ENCODE measurements at regions not wholly inside any gene's neighbourhood (a gene's known extent, or its start where the extent isn't known, plus 50 kb on each side); places are given as distances from the start of the nearest gene placed in this dataset.

- H3K4me1 ChIP-seq: peaks cover 10% of the 10 kb centered on the region
- no peaks in the 10 kb centered on the region for H3K36me3 ChIP-seq
- no peaks in the 10 kb centered on the region for H3K9me3 ChIP-seq
- intact Hi-C loops (cut with DNase I): no loop called here
- TF ChIP-seq POLR2A (IDR thresholded peaks at IDR 0.05) (no peak), CTCF (IDR thresholded peaks at IDR 0.05) (no peak), POLR2AphosphoS5 (IDR thresholded peaks at IDR 0.05; ENCODE audit: insufficient read depth in 1 of 2, low read depth in 1 of 2) (no peak)
- DNase-seq (ENCODE audit: extremely low spot score in 2 of 2): no peak
- H3K27ac ChIP-seq: no peak overlapping the region
- H3K4me3 ChIP-seq: no peak overlapping the region
- H3K27me3 ChIP-seq: no peaks in the 10 kb centered on the region
Measured at GRCh38 chr10:94107191-94107590, 113.5 kb downstream of the PLCE1 start.

GRCh38 chr10:94108200-94108599, 114.5 kb downstream of the PLCE1 start:
- Histone ChIP-seq H3K4me3 (no peak overlapping the region), H3K27me3 (no peaks in the 10 kb centered on the region), H3K36me3 (no peaks in the 10 kb centered on the region), H3K9me3 (no peaks in the 10 kb centered on the region), H3K4me1 (peaks cover 10% of the 10 kb centered on the region), H3K27ac (no peak overlapping the region)
- intact Hi-C loops (cut with DNase I): no loop called here
- DNase-seq (ENCODE audit: extremely low spot score in 2 of 2): no peak
- TF ChIP-seq POLR2A (IDR thresholded peaks at IDR 0.05) (no peak), CTCF (IDR thresholded peaks at IDR 0.05) (no peak), POLR2AphosphoS5 (IDR thresholded peaks at IDR 0.05; ENCODE audit: insufficient read depth in 1 of 2, low read depth in 1 of 2) (no peak)

- intact Hi-C loops (cut with DNase I): no loop called here
- Histone ChIP-seq H3K4me1 (no peaks in the 10 kb centered on the region), H3K27ac (no peak overlapping the region), H3K36me3 (no peaks in the 10 kb centered on the region), H3K4me3 (no peak overlapping the region), H3K9me3 (no peaks in the 10 kb centered on the region), H3K27me3 (no peaks in the 10 kb centered on the region)
- TF ChIP-seq POLR2AphosphoS5 (IDR thresholded peaks at IDR 0.05; ENCODE audit: insufficient read depth in 1 of 2, low read depth in 1 of 2): no peak
- no peak for TF ChIP-seq CTCF (IDR thresholded peaks at IDR 0.05)
- TF ChIP-seq POLR2A (IDR thresholded peaks at IDR 0.05): no peak
- DNase-seq (ENCODE audit: extremely low spot score in 2 of 2): no peak
Measured at GRCh38 chr10:94111367-94111766, 117.6 kb downstream of the PLCE1 start.

DNA sequence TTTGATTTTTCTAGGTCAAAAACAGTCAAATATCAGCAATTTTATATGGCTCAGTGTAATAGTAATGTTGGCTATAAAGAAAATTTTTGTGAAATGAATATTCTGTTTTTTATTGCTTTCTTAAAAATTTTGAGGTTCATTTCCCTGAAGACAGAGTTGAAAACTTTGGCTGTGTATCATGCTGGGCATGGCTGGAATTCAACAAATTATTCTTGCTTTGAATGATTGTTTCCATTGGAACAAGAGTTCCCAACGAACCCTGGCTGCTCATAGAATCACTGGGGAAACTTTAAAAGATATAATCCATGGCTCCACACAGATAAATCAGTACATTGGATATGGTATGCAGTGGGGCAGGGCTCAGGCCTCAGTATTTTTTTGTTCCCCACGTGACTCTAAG, 118.6 kb downstream of the PLCE1 start:
- no peak for DNase-seq (ENCODE audit: extremely low spot score in 2 of 2)
- TF ChIP-seq POLR2A (IDR thresholded peaks at IDR 0.05) (no peak), POLR2AphosphoS5 (IDR thresholded peaks at IDR 0.05; ENCODE audit: insufficient read depth in 1 of 2, low read depth in 1 of 2) (no peak), CTCF (IDR thresholded peaks at IDR 0.05) (no peak)
- Histone ChIP-seq H3K4me3 (no peak overlapping the region), H3K36me3 (no peaks in the 10 kb centered on the region), H3K4me1 (no peaks in the 10 kb centered on the region), H3K27ac (no peak overlapping the region), H3K9me3 (no peaks in the 10 kb centered on the region), H3K27me3 (no peaks in the 10 kb centered on the region)
- intact Hi-C loops (cut with DNase I): no loop called here

DNA sequence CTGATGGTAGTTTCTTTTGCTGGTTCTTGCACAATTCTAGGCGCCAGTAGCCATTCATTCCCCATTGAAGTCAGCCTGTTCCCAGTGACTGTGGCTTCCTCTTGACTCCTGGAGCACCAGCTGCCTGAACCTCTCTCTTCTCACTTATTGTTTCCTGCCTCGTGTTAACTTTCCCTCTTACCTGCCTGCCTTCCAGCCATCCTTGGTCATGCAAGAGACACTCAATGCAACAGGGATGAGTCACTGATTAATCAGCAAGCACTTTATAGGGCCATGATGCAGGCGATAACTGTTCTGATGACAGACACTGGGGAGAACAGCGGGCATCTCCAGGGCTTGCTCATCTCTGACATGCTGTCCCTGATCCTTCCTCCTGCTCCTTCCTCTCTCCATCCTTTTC, 122.0 kb downstream of the PLCE1 start:
- H3K36me3 ChIP-seq: no peaks in the 10 kb centered on the region
- no peak overlapping the region for H3K27ac ChIP-seq
- H3K9me3 ChIP-seq: no peaks in the 10 kb centered on the region
- H3K4me1 ChIP-seq: no peaks in the 10 kb centered on the region
- no peak for DNase-seq (ENCODE audit: extremely low spot score in 2 of 2)
- no peak for TF ChIP-seq CTCF (IDR thresholded peaks at IDR 0.05)
- TF ChIP-seq POLR2AphosphoS5 (IDR thresholded peaks at IDR 0.05; ENCODE audit: insufficient read depth in 1 of 2, low read depth in 1 of 2): no peak
- TF ChIP-seq POLR2A (IDR thresholded peaks at IDR 0.05): no peak
- no peak overlapping the region for H3K4me3 ChIP-seq
- intact Hi-C loops (cut with DNase I): no loop called here
- no peaks in the 10 kb centered on the region for H3K27me3 ChIP-seq

Measured in vagina (tissue), 2 donors.